OCI-LY3 (cell line): ENCODE measurements at regions not wholly inside any gene's neighbourhood (a gene's known extent, or its start where the extent isn't known, plus 50 kb on each side); places are given as distances from the start of the nearest gene placed in this dataset.
"Not testable (repeated sequence)": the region's sequence is repeated elsewhere in the genome, so short reads cannot be mapped to it uniquely, and the experiment has no call there.

Source experiments
- H2AFZ ChIP-seq: fragments of 200-600, 300-600 bp; shearing (Covaris generic); 2 replicates; pipeline ENCODE4 v1.6.0; 2014; ENCODE audit warnings: antibody characterized with exemption, low read depth, low read length
- H3K27ac ChIP-seq: fragments of 200-600, 300-600 bp; sonication (generic); 2 replicates; pipeline ENCODE4 v1.5.1; 2014; ENCODE audit warnings: mild to moderate bottlenecking, low read length, moderate library complexity, mixed read lengths
- H3K27me3 ChIP-seq: fragments of 200-600, 300-600 bp; sonication (generic); 2 replicates; pipeline ENCODE4 v1.6.1; 2014; ENCODE audit warnings: low read depth, low read length, mixed read lengths
- H3K36me3 ChIP-seq: fragments of 200-600, 300-600 bp; sonication (generic); replicated peaks from 2 replicates; pipeline ENCODE3; 2014; ENCODE audit warnings: low read depth, low read length, mixed read lengths
- H3K4me1 ChIP-seq: fragments of 300-600, 200-600 bp; sonication (generic); 2 replicates; pipeline ENCODE4 v1.6.1; 2014; ENCODE audit warnings: low read length, mixed read lengths
- H3K4me2 ChIP-seq: fragments of 200-600, 300-600 bp; sonication (generic); 2 replicates; pipeline ENCODE4 v1.6.1; 2014; ENCODE audit warnings: low read length, mixed read lengths
- H3K4me3 ChIP-seq: fragments of 300-600, 200-600 bp; sonication (generic); 2 replicates; pipeline ENCODE4 v1.5.1; 2014; ENCODE audit warnings: antibody characterized with exemption, mild to moderate bottlenecking, low read length, moderate library complexity
- H3K79me2 ChIP-seq: fragments of 300-600, 200-600 bp; shearing (Covaris generic); 2 replicates; pipeline ENCODE4 v1.6.1; 2014; ENCODE audit warnings: mild to moderate bottlenecking, low read length, mixed read lengths
- H3K9ac ChIP-seq: fragments of 300-600, 200-600 bp; shearing (Covaris generic); 2 replicates; pipeline ENCODE4 v1.6.0; 2014; ENCODE audit warnings: mild to moderate bottlenecking, low read length, moderate library complexity
- H3K9me3 ChIP-seq: fragments of 200-600, 300-600 bp; shearing (Covaris generic); 2 replicates; pipeline ENCODE4 v1.6.1; 2014; ENCODE audit warnings: low read length, mixed read lengths; ENCODE audit not compliant: insufficient read depth
- H4K20me1 ChIP-seq: fragments of 200-600, 300-600 bp; sonication (generic); 2 replicates; pipeline ENCODE4 v1.6.1; 2016; ENCODE audit warnings: low read length, mixed read lengths; ENCODE audit not compliant: insufficient read depth
- CTCF ChIP-seq: fragments of 200-600, 300-600 bp; sonication (generic); IDR thresholded peaks from 2 replicates; pipeline ENCODE4 v1.5.1; 2014; ENCODE audit warnings: antibody characterized with exemption, low read length, low read depth
- EZH2phosphoT487 ChIP-seq: fragments of 200-600 bp; shearing (Covaris generic); IDR thresholded peaks from 2 replicates; pipeline ENCODE4 v1.6.1; 2018; ENCODE audit warnings: antibody characterized with exemption, mixed run types, low read depth

GRCh38 chr18:34330308-34330707, 105.6 kb upstream of the NOL4 start:
- Histone ChIP-seq H3K4me3 (no peak overlapping the region), H3K79me2 (no peaks in the 10 kb centered on the region), H3K27me3 (no peaks in the 10 kb centered on the region), H3K27ac (no peak overlapping the region), H3K9me3 (0 out of 2 replicates have a peak, but pooled peaks cover 6% of the 10 kb centered on the region), H3K9ac (no peak overlapping the region), H2AFZ (no peak overlapping the region), H4K20me1 (no peaks in the 10 kb centered on the region), H3K36me3 (no peaks in the 10 kb centered on the region), H3K4me2 (no peak overlapping the region), H3K4me1 (no peaks in the 10 kb centered on the region)
- no peak for TF ChIP-seq EZH2phosphoT487
- TF ChIP-seq CTCF: no peak

- H3K27me3 ChIP-seq, H3K4me1 ChIP-seq, H3K9me3 ChIP-seq, H4K20me1 ChIP-seq, H3K36me3 ChIP-seq, H3K4me2 ChIP-seq, H3K4me3 ChIP-seq, H3K9ac ChIP-seq, H3K79me2 ChIP-seq, H3K27ac ChIP-seq, H2AFZ ChIP-seq: not testable (repeated sequence)
These were observed 106.2 kb upstream of the NOL4 start for GRCh38 chr18:34330907-34331306.

GRCh38 chr18:34331343-34331742, 106.6 kb upstream of the NOL4 start:
- not testable (repeated sequence) for H4K20me1 ChIP-seq, H3K4me3 ChIP-seq, H3K9ac ChIP-seq, H2AFZ ChIP-seq, H3K4me2 ChIP-seq, H3K9me3 ChIP-seq, H3K27ac ChIP-seq, H3K36me3 ChIP-seq, H3K27me3 ChIP-seq, H3K4me1 ChIP-seq, H3K79me2 ChIP-seq

GRCh38 chr18:34339155-34339554, 114.4 kb upstream of the NOL4 start:
- Histone ChIP-seq H3K27me3 (no peaks in the 10 kb centered on the region), H3K4me2 (no peak overlapping the region), H3K36me3 (no peaks in the 10 kb centered on the region), H3K4me3 (no peak overlapping the region), H3K27ac (no peak overlapping the region), H3K9me3 (no peaks in the 10 kb centered on the region), H3K9ac (no peak overlapping the region), H2AFZ (no peak overlapping the region), H3K79me2 (no peaks in the 10 kb centered on the region), H4K20me1 (no peaks in the 10 kb centered on the region), H3K4me1 (no peaks in the 10 kb centered on the region)
- TF ChIP-seq CTCF (no peak), EZH2phosphoT487 (no peak)

- Histone ChIP-seq H3K9me3 (no peaks in the 10 kb centered on the region), H3K4me2 (no peak overlapping the region), H3K4me3 (no peak overlapping the region), H4K20me1 (no peaks in the 10 kb centered on the region), H3K36me3 (no peaks in the 10 kb centered on the region), H3K9ac (no peak overlapping the region), H3K79me2 (no peaks in the 10 kb centered on the region), H3K4me1 (no peaks in the 10 kb centered on the region), H3K27me3 (no peaks in the 10 kb centered on the region), H2AFZ (no peak overlapping the region), H3K27ac (no peak overlapping the region)
- TF ChIP-seq EZH2phosphoT487 (no peak), CTCF (no peak)
These were observed 118.2 kb upstream of the NOL4 start for GRCh38 chr18:34342960-34343359.
